Right cardiac atrium (tissue), 5 donors: ENCODE measurements at regions not wholly inside any gene's neighbourhood (a gene's known extent, or its start where the extent isn't known, plus 50 kb on each side); places are given as distances from the start of the nearest gene placed in this dataset.
A peak's percentile ranks its signal among the peaks of the same experiment; 100 is the strongest.

Experiments
- ATAC-seq, 2 donors: fragments of 200-7000 bp; cut with Tn5 transposase; one replicate each; pipeline versions ENCODE4 v1.8.0 to v1.9.1; 2020; ENCODE audit warnings: moderate library complexity in 2 of 2, mild to moderate bottlenecking in 1 of 2
- DNase-seq, 3 donors: peaks; one replicate each; pipeline ENCODE4 v3.0.0-alpha.2; 2020
- H3K27ac ChIP-seq: one replicate; pipeline ENCODE4 v1.5.1; 2013; ENCODE audit warnings: mild to moderate bottlenecking, low read length, control low read depth, moderate library complexity
- H3K27me3 ChIP-seq: one replicate; pipeline ENCODE4 v1.6.1; 2013; ENCODE audit not compliant: control insufficient read depth, insufficient read depth
- H3K4me1 ChIP-seq: one replicate; pipeline ENCODE4 v1.6.1; 2013; ENCODE audit warnings: low read length; ENCODE audit not compliant: control insufficient read depth, insufficient read depth
- H3K4me3 ChIP-seq: one replicate; pipeline ENCODE4 v1.5.1; 2013; ENCODE audit warnings: low read length, control low read depth
- H3K9me3 ChIP-seq: one replicate; pipeline ENCODE4 v1.6.1; 2013; ENCODE audit warnings: low read length; ENCODE audit not compliant: control insufficient read depth
- WGBS: extraction: QIAGEN DNeasy Blood & Tissue Kit; methylation state at CpG from one replicate; pipeline ENCODE4 v1.1.7; 2013; 5-methylcytosine and 5-hydroxymethylcytosine counted together
- intact Hi-C, 4 donors: fragments of 100-400 bp; cut with DNase I; formaldehyde crosslinking; loops; one replicate each; pipeline versions ENCODE4 v1.11.0 to v1.14.0; 2022 to 2023
- donor health status: healthy with polysubstance abuse.
- donor health status: DM: no; HTN: yes; CAD: no.
- donor health status: DM: no; HTN: no; CAD: no.
- donor health status: DM: no; HTN: yes; CAD: no; lungs with severe emphysema.
- donor health status: DM: yes; HTN: yes; CAD: no.

DNA sequence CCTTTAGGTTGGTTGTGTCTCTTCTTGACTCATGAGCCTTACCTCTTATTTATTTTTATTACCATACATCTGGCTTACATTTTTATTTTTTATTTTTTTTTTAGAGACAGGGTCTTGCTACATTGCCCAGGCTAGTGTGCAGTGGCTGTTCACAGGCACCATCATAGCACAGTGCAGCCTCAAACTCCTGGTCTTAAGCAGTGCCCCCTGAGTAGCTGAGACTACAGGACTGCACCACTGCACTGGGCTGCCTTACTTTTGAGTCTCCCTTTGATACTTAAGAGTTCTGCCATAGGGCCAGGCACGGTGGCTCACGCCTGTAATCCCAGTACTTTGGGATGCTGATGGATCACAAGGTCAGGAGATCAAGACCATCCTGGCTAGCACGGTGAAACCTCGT lies 76.4 kb upstream of the MACF1 start:
- intact Hi-C loops: no loop called here
- DNase-seq (no peak), ATAC-seq (no peak)
- Histone ChIP-seq H3K4me3 (no peak overlapping the region), H3K9me3 (no peaks in the 10 kb centered on the region), H3K27me3 (no peaks in the 10 kb centered on the region), H3K27ac (no peak overlapping the region), H3K4me1 (peaks cover 10% of the 10 kb centered on the region)
- WGBS: 66% methylated on average over 4 of the region's 4 CpGs

DNA sequence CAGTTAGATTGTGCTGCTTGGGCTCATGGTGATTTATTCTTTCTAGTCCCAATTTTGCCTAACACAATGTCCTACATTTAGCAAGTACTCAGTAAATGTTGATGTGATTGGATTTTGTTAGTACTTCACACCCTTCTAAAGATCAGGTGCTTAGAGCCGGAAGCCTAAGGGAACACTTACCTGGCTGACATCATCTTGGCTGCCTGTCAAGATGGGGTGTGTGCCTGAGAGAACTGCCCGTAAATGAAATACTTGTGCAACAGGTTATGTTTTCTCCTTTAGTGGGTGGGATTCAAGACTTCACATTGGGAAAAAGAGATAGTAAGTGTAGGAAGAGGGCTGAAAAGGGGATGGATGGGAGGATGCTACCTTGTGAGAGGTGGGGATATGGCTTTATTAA lies 75.5 kb upstream of the MACF1 start:
- Histone ChIP-seq H3K27ac (no peak overlapping the region), H3K27me3 (no peaks in the 10 kb centered on the region), H3K9me3 (no peaks in the 10 kb centered on the region), H3K4me3 (no peak overlapping the region), H3K4me1 (peaks cover 10% of the 10 kb centered on the region)
- intact Hi-C loops: no loop called here
- WGBS: 86% methylated on average over 2 of the region's 2 CpGs
- no peak for ATAC-seq
- DNase-seq: no peak

DNA sequence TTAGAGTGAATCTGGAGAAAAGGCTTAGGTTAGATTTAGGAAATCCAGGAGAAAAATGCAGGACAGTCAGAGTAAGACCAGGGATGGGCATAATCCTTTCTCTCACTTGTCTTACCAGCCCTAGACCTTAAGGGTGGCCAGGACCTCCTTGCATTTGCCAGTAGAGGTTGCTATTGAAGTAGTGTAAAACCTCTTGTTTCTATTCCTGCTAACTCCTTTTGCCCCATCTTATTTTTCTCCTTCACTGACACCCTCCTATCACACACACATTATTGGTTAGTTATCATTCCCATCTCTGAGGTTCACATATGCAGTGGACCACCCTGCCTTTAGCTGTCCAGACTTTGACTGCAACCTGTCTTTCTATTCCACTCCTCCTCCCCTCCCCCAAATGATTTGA lies 75.0 kb upstream of the MACF1 start:
- ATAC-seq (no peak), DNase-seq (no peak)
- H3K4me3 ChIP-seq: no peak overlapping the region
- no peaks in the 10 kb centered on the region for H3K9me3 ChIP-seq
- H3K4me1 ChIP-seq: peaks cover 10% of the 10 kb centered on the region
- intact Hi-C loops: no loop called here
- no peaks in the 10 kb centered on the region for H3K27me3 ChIP-seq
- H3K27ac ChIP-seq: peak overlapping the region; percentile 36

DNA sequence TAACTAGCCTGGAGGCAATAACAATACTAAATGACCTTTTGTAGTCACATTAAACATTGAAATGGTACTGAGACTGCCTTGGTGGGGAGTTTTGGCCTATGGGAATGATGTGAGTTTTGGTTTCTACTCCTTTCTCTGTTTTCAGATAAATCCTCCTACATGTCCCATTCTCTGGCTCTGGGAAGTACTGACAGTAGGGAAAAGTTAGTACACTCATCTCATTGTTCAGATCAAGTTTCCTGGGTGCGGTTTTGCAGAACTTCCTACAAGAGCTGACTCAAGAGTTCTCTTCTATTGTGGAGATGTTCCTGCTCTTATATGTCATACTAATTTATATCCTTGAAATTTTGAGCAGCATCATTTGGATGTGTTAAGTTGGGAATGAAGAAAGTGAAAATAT lies 74.2 kb upstream of the MACF1 start:
- peak in 1 of 2 donors; percentile 30 for ATAC-seq

DNA sequence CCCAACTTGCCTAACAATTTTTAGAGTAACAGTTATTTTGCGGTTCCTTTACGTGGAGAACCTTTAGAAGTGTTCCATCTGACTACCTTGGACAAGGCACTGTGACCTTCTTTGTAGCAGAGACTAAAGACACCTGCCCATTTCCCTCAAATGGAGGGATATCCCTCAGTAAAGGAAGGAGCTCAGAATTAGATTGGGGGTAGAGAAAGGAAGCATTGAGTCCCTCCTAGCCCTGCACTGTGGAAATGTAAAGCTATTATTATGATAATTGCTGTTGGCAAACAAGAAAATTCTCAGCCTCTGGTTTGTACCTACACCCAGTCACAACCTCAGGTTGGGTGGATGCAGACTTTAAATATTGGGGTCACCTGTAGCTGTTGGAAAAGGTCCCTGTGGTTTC lies 72.6 kb upstream of the MACF1 start:
- Histone ChIP-seq H3K27ac (peak overlapping the region; percentile 56), H3K4me1 (peaks cover 10% of the 10 kb centered on the region), H3K9me3 (no peaks in the 10 kb centered on the region), H3K4me3 (no peak overlapping the region), H3K27me3 (no peaks in the 10 kb centered on the region)
- DNase-seq (no peak), ATAC-seq (no peak)
- intact Hi-C loops: no loop called here
- 81% methylated on average over 2 of the region's 2 CpGs for WGBS

More for the DNA sequence above, 74.2 kb upstream of the MACF1 start:
- intact Hi-C loops: no loop called here
- Histone ChIP-seq H3K27me3 (no peaks in the 10 kb centered on the region), H3K4me1 (peaks cover 10% of the 10 kb centered on the region), H3K4me3 (no peak overlapping the region), H3K9me3 (no peaks in the 10 kb centered on the region), H3K27ac (no peak overlapping the region)
- no peak for DNase-seq
- WGBS: 42% methylated on average over 1 of the region's 1 CpG

DNA sequence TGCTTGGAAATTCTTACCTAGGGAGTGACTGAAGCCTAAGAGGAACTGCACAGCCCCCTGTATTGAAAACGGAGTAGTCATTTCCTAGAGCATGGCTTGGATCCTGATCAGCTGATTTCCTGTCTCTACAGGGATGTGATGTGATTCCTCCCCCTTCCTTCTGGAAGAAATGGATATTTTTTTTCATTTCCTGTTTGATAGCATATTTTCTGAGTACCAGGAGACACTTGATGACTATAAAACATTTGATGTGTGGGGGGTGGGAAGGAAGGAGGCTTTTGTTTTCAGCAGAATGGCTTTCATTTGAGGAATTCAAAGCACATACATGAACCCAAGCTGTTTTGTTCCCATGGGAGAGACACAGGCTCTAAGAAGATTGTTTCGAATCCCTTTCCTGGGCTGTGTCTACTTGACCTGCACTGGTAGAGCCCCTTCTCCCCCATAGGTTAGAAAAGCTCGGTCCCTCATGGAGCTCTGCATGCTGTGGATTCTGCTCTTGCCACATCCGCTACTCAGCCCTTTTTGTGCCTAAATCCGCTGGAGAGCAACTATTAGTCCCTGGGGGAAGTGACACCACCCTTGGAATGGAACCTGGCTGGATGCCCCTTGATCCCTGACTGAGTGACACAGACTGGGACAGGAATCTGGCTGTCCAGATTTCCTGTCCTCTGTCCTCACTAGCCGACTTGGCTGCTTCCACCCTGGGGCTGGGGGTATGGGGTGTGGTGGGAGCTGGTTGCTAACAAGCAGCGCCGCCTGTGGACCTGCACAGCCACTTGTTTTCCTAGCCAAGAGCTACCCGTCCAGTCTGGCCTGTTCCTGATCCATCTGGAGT lies 71.8 kb upstream of the MACF1 start:
- DNase-seq (peak; percentile 84 to 89 (median 87)), ATAC-seq (peak; percentile 90 to 95)
- intact Hi-C loops: no loop called here
- H3K27ac ChIP-seq: peak overlapping the region; percentile 77
- no peaks in the 10 kb centered on the region for H3K9me3 ChIP-seq
- H3K4me1 ChIP-seq: peaks cover 10% of the 10 kb centered on the region
- H3K27me3 ChIP-seq: no peaks in the 10 kb centered on the region
- 39% methylated on average over 9 of the region's 9 CpGs for WGBS
- H3K4me3 ChIP-seq: no peak overlapping the region

DNA sequence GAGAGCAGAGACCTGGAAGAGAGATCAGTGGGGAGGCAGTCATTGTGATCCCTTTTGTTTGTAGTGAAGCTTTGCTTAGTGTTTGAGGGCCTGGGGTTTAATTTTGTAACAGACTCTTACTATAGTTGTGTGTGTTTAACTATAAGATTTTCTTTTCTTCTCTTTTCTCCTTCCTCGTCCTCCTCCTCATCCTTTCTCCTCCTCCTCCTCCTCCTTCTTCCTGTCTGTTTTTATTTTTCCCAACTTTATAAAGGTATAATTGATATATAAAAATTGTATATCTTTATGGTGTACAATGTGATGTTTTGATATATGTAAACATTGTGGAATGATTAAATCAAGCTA lies 71.2 kb upstream of the MACF1 start:
- no peaks in the 10 kb centered on the region for H3K9me3 ChIP-seq
- no peak for ATAC-seq
- peaks cover 8% of the 10 kb centered on the region for H3K4me1 ChIP-seq
- 61% methylated on average over 1 of the region's 1 CpG for WGBS
- DNase-seq: no peak
- no peak overlapping the region for H3K4me3 ChIP-seq
- H3K27me3 ChIP-seq: no peaks in the 10 kb centered on the region
- no peak overlapping the region for H3K27ac ChIP-seq
- intact Hi-C loops: no loop called here

DNA sequence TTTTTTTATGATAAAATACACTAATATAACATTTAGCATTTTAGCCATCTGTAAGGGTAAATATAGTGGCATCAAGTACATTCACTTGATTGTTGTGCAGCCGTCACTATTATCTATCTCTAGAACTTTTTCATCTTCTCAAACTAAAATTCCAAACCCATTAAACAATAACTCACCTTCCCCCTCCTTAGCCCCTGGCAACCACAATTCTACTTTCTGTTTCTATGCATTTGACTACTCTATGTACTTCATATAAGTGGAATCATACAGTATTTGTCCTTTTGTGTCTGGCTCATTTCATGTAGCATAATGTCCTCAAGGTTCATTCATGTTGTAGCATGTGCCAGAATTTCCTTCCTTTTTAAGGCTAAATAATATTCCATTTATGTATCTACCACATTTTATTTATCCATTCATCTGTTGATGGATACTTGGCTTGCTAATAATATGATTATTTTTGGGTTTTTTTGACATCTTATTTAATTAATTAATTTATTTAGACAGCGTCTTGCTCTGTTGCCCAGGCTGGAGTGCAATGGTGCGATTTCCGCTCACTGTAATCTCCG lies 69.6 kb upstream of the MACF1 start:
- ATAC-seq: no peak
- Histone ChIP-seq H3K9me3 (no peaks in the 10 kb centered on the region), H3K27me3 (no peaks in the 10 kb centered on the region), H3K27ac (no peak overlapping the region), H3K4me1 (peaks cover 8% of the 10 kb centered on the region), H3K4me3 (no peak overlapping the region)
- 96% methylated on average over 5 of the region's 5 CpGs for WGBS
- intact Hi-C loops: no loop called here
- DNase-seq: no peak

DNA sequence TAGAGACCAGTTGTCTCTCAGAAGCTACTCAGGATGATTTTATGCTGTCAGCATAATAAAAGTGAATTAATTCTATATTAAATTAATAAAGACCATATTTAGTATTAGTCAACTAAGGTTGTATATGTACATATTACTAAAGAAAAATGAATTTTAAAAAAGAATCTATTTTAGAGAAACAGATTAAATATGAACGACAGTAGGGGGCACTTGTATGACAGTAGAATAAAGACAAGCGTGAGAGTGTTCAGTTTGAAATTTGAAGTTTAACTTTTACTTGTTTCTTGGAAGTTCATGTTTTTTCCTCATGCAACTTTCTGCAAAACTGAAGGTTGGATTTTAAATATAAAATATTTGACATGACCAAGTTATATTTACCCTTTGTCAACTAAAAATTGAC lies 67.9 kb upstream of the MACF1 start:
- DNase-seq (no peak), ATAC-seq (no peak)
- Histone ChIP-seq H3K27ac (no peak overlapping the region), H3K4me3 (no peak overlapping the region), H3K4me1 (peaks cover 8% of the 10 kb centered on the region), H3K27me3 (no peaks in the 10 kb centered on the region), H3K9me3 (no peaks in the 10 kb centered on the region)
- 68% methylated on average over 2 of the region's 2 CpGs for WGBS
- intact Hi-C loops: no loop called here

DNA sequence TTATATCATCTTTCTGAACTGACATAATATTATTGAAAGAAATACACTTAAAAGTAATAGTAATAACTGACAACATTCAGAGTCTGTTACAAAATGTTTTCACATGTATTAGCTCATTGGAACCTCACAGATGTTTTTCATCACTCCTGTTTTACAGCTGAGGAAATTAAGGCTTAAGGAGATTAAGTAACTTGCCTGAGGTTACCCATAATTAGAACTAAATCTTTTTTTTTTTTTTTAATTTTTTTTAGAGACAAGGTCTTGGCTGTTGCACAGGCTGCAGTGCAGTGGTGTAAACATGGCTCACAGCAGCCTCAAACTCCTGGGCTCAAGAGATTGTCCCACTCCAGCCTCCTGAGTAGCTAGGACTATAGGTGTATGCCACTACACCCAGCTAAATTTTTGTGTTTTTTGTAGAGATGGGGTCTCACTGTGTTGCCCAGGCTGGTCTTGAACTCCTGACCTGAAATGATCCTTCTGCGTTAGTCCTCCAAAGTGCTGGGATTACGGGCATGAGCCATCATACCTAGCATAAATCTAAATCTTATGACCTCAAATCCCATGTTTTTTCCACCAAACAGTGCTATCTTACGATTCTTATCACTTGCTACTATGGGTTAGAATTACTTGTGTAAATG lies 64.7 kb upstream of the MACF1 start:
- Histone ChIP-seq H3K27me3 (no peaks in the 10 kb centered on the region), H3K9me3 (no peaks in the 10 kb centered on the region), H3K27ac (no peak overlapping the region), H3K4me1 (peaks cover 12% of the 10 kb centered on the region), H3K4me3 (no peak overlapping the region)
- DNase-seq (no peak), ATAC-seq (no peak)
- intact Hi-C loops: no loop called here
- 95% methylated on average over 3 of the region's 3 CpGs for WGBS

DNA sequence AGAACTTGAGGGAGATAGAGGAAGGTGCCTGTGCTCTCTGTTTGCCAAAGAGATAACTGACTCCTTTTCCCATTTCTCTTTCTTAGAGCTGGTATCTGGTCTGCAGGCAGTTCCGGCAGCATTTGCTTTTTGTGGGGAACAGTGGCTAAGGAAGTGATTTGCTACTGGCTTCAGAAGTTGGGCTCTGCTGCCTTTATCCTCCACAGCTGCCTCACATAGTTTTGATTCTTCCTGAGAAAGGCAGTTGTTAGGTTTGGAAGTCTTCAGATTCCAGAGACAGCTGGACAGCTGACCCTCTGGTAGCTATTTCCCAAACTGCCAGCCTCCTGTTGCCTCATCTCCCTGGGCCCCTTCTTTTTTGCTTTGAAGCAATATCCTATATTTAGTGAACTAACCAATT lies 62.6 kb upstream of the MACF1 start:
- H3K27ac ChIP-seq: no peak overlapping the region
- H3K4me3 ChIP-seq: no peak overlapping the region
- 52% methylated on average over 1 of the region's 1 CpG for WGBS
- peaks cover 12% of the 10 kb centered on the region for H3K4me1 ChIP-seq
- ATAC-seq (peak in 1 of 2 donors; percentile 29), DNase-seq (no peak)
- intact Hi-C loops: no loop called here
- H3K9me3 ChIP-seq: no peaks in the 10 kb centered on the region
- no peaks in the 10 kb centered on the region for H3K27me3 ChIP-seq
